GM19438 (cell line): ENCODE measurements at regions not wholly inside any gene's neighbourhood (a gene's known extent, or its start where the extent isn't known, plus 50 kb on each side); places are given as distances from the start of the nearest gene placed in this dataset.
"Not testable (repeated sequence)": the region's sequence is repeated elsewhere in the genome, so short reads cannot be mapped to it uniquely, and the experiment has no call there.

Experiments used
- ATAC-seq: cut with Tn5 transposase; IDR thresholded peaks from one replicate; pipeline ENCODE4 v1.9.1; 2021; ENCODE audit warnings: low read depth; ENCODE audit not compliant: unreplicated experiment

DNA sequence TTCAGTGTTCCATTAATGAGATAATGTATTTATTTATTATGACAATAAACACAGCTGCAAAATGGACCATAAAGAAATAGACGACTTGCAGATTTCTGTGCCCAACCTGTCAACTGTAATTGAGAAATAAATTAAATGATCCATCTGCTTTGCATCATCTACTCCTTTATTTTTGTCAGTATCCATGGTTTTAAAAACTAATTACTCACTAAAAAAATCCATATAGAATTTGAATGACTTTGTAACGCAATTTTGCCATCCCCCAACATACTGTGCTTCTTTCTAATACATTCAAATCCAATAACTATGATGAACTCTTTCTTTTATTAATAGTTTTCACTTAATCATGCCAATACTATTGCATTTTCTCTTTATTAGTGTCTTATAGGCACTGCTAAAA lies 388.5 kb upstream of the SORCS1 start:
- ATAC-seq = no peak

DNA sequence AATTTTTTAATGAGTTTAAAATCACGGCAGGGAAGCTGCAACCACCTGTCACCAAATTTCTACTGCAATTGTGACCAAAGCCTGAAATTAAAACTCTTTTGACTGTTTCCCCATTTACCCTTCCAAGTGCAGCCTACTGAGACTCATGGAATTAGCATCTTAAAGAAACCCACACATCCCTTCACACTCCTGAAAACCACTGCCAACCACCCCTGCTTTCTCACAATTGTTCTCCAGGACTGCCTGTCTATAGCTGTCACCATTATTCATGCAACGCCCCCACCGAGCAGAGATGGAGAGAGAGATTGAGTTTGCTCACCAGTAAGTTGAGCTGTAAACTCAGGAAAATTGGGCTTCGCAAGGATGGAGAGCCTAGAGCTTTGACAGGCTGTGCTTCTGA lies 383.8 kb upstream of the SORCS1 start:
- ATAC-seq = no peak

DNA sequence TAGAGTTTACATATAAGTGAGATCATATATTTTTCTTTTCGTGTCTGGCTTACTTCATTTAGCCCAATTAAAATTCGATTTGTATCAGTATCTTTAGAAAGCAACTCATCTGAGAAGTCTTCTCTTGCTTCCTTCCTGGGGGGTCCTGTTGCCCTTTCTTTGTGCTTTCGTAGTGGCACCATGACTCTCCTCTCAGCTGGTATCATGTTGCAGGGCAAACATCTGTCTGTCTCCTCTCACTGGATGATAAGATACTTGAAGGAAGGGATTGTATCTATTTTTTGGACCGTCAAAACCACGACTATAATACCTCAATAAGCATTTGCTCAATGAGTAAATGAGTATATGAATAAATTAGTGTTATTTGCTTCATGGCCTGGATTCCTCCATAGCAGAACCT lies 382.5 kb upstream of the SORCS1 start:
- no peak for ATAC-seq

DNA sequence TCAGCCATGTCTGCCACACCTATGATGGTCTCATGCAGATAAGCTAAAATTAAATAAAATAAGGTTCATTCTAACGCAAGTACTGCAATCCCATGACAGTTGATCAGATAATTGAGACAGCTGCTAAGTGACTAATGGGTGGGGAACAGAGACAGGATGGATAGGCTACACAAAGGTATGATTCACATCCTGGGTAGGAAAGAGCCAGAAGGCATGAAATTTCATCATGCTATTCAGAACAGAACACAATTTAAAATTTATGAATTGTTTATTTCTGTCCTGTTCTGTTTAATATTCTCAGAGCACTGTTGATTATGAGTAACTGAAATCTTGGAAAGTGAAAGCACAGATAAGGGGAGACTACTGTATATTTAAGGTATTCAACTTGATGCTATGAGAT lies 381.8 kb upstream of the SORCS1 start:
- ATAC-seq = no peak

DNA sequence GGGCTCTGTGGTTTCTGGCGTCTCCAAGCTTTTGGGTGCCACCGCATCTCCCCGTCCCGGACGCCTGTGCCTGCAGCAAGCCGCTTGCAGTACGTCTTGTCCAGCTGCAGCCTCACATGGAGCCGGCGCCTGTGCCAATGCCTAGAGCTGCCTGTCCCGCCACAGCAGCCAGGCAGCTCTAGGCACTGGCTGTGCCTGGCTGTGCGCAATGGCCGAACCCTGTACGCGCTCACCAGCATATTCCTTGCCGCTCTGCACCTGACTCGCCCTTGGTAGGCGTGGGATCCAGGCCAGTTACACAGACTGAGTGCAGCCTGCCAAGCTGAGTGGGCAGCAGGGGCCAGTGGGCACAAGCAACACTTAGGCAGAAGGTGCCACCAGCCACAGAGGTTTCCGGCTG lies 381.2 kb upstream of the SORCS1 start:
- no peak for ATAC-seq

DNA sequence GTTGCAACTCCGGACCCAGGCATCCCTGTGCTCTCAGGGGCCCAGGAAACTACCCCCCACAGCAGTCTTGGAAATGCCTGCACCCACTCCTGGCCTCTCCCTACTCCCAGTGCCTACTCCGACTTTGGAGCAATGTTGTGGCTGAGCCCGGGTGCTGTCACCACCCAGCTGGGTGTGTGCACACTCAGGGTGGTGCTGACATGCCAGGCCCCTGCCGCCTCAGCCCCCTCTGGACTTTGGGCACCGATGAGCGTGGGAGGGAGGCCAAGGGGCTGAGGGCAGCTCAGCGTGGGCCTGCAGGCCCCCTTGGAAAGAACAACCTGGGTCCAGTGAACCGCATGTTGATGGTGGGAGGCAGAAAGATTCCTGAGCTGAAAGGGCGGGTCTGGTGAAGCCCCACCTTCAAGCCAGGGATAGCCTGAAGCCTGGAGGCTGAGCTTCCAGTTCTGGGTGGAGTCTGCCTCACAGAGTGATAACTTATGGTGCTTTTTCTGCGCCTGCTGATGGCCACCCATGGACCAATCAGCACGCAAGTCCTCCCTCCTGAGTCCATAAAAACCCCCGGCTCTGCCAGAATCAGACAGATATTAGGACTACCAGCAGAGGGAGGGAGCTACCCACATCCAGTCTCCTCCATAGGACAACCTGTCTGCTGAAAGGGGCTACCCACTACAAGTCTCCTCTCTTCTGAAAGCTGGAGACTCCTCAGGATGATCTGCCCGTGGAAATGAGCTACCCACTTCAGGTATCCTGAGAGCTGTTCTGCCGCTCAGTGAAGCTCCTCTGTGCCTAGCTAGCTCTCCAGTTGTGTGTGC lies 380.4 kb upstream of the SORCS1 start:
- ATAC-seq = no peak

DNA sequence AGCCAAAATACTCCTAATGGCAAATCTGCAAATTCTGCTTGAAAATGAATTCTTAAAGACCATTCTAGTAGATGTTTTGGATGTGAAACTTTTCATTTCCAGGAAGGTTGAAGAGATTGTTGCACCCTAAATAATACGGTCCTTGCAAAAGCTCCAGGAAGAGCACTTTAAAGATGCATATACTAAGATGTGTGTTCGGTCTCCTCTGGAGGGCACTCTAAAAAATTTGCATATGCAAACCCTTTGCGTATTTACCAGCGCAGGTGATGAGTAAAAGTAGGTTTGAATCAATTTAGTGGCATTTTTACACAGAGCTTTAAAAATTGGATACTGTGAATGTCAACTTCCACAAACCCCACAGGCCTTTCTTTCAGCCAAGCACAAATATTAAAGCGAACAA lies 378.1 kb upstream of the SORCS1 start:
- no peak for ATAC-seq

DNA sequence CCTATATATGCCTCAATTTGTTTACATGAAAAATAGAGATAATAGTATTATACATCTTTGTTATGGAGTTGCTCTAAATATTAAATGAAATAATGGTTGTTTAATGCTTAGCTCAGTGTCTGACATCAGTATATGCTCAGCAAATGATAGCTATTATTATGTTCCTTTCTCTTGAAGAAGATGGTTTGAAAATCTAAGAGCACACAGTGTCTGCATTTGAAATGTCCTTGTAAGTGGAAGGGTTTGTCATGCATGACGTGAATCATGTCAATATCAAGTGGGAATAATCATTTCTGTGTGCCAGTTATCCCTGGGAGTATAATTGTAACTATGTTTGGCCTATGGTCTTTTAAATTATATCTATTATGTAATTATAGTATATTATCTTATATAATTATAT lies 377.5 kb upstream of the SORCS1 start:
- no peak for ATAC-seq

DNA sequence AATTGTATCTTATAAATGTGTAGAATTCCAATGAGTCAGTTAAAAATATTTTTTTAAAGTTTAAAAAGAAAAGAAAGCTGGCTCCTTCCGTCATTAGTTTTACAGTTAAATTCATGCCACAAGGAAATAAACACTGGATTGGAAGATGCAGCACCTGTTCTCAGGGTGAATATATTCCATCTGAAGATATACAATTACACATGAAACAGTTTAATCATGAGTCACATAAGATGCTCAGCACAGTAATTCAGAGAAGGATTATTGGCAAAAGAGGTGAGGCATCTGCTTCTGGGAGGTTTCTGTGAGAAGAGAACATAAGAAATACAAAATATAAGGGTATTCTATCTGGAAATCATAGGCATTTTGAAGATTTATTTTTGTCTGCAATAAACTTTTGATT lies 376.5 kb upstream of the SORCS1 start:
- no peak for ATAC-seq

DNA sequence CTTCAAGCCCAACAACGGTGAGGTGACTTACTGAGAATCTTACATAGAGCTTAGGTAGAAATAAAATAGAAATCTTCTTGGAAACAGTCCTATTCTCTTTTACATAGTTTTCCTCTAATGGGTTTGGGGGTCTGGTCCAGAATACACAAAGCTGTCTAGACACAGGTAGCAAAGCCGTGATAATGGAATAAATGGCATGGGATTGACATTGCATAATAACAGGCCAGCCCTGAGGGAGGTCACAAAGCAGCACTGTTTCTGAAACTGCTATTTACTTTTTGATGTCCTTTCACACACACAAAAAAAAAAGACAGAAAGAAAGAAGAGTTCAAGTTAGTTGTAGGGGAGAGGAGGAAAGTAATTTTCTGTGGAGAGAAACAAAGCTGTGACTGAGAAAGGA lies 364.8 kb upstream of the SORCS1 start:
- ATAC-seq = no peak

DNA sequence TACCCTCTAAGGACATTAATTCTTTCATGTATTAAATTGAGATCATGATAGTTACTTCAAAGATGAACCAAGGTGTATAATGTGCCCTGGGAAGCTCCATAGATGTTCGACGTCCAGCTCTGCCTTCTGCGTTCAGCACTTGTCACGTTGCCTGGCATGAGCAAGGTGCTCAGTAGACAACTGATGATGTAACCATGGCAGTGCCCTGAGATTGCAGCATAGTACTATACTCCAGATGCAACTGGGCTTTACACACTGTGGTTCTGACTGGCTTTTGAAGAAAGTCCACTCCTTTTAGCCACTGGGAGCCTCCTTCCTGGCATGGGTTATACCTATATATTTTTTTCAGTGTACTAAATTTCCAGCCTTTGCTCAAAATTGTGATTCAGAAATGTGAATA lies 355.8 kb upstream of the SORCS1 start:
- no peak for ATAC-seq

DNA sequence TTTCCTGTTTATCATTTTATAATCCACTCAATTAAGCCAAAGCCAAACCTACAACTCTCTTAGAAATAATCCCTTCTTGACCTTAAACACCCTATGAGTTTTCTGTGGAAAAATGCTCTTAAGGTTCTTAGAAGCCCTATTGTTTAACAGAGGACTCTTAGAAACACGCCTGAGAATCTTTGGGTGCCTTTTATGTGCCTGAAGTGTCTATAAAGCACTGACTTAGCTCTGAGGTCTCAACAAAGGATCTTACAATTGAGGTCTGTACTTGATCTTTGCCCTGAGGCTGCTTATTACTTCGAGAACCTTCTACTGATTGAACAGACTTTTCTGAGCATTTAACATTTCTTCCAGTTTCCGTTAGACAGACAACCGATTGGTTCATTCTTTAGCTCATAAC lies 353.3 kb upstream of the SORCS1 start:
- no peak for ATAC-seq

DNA sequence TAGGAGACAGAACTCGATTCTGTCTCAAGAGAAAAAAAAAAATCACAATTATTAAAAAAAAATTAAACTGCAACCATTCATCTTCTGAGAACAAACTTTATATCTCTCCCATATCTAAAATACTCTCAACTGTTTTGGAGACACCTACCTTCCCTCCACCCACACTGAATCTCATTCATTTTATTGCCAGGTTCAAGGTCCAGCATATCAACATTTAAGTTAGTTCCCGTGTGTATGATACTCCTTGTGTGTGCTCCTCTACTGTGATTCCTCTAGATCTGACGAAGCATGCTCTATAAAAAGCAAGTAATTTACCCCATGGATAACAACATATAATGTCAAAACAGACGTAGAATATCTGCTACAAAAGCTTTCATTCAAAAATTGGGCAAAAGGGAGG lies 351.8 kb upstream of the SORCS1 start:
- no peak for ATAC-seq

DNA sequence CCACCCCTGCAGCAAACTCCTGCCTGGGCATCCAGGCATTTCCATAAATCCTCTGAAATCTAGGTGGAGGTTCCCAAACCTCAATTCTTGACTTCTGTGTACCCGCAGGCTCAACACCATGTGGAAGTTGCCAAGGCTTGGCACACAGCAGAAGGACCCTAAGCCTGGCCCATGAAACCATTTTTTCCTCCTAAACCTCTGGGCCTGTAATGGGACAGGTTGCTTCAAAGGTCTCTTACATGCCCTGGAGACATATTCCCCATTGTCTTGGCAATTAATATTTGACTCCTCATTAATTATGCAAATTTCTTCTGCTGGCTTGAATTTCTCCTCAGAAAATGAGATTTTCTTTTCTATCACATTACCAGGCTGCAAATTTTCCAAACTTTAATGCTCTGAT lies 339.5 kb upstream of the SORCS1 start:
- not testable (repeated sequence) for ATAC-seq

DNA sequence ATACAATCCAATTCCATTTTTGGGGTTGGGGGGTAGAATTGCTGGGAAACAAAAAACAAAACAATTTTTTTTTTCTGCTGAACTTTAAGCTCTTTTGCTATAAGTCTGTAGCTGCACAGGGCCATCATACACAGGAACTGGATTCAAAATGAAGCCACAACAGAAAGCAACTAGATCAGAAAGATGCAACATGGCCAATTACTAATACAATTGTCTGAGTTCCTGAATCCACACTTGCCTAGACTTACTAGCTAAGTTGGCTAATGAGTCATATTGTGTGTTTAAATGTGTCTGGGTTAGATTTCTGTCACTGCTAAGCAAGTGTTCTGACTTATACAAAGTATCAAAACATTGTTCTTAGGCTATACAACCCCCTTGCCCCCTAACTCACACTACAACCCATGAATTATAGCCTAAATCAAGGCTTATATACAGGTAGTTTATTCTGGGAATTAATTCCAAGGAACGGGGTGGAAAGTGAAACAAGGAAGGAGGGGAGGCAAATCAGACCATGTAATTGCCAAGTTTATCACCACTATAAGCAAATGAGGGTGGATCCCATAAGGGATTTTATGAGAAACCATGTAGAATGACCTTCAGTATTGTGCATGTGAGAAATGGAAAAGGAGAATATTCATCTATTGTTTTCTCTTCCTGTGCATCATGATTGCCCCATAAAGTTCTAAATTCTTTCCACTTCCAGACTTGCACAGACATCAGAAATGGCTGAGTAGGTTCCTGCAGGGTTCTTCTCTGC lies 337.9 kb upstream of the SORCS1 start:
- no peak for ATAC-seq

DNA sequence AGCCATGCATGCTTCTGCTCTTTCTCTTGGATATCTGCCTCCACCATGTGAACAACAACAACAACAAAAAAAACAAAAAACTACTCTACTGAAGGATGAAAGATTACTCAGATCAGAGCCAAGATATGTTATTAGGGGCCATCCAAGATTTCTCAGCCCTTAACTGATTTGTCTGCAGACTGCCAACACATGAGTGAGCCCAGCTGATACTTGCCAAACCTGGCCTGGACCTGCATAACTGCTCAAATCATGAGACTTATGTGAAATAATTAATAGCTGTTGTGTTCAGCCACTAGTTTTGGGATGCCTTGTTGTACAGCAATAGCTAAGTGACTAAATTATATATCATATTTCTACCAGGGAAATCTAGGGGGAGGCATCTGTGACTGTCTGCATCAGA lies 334.5 kb upstream of the SORCS1 start:
- no peak for ATAC-seq

DNA sequence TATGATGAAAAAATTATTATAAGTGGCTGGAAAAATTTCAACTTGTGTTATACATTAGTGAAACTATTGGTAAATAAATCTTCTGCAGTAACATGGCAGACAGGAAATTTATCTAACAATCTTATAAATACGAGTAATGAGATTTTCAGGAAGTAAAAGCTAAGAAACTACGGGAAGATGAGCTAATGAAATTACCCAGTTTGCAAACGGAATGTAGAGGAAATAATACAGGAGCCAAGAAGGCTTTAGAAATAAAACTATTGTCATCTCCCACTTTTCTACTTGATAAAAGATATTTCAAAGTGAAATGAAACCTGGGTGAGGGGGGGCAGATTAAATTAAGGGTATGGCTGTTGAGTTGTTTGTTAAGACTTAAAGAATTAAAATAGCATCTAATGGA lies 332.5 kb upstream of the SORCS1 start:
- no peak for ATAC-seq

DNA sequence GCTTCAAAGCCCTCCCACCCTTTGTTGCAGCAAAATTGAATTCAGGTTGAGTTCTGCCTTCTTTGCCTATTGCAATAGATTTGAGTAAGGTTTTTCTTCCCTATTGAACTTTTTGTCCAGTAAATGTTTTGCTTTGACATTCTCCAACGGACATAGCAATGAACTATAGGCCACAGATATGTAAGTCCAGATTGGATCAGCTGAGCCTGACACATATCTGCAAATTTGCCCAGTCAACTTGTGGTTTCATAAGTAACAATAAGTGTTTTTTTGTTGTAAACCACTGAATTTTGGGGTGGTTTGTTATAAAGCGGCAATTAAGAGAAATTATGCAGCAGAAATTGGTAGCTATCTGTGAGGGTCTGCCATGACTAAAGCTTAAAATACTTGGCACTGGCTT lies 332.1 kb upstream of the SORCS1 start:
- no peak for ATAC-seq

DNA sequence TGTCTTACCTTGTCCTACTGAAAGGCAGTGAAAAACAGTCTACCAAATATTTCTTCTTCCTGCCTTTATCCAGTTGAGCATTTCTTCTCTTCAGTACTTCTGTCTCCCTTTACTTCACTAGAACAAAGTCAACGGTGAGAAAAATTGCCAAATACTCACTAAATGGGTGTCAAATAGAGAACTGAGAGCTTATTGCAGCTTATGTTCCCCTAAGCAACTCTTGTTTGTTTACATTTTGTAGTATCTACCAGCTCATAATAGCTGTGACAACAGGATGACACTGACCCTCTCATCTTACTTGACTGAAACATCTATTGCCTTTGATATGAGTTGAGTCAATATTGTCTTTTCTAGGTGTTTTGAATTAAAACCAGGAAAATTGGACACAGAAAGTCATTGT lies 327.9 kb upstream of the SORCS1 start:
- ATAC-seq = no peak

DNA sequence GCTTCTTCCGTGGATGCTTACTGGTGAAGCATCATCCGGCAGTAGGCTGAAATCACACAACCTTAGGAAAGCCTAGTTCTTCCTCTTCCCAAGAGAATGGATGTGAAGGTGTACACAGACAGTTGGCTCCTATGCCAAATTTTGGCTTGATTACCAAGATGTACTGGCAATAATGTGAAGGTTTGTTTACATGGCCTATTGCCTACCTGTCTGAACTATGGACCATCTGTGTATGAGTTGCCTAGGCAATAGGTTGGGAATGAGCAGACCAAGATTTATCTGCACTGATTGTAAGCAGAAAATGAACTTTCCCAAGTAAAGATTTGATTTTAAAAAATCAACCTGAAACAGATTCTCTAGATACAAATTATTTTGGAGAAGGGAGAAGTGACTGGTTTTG lies 325.9 kb upstream of the SORCS1 start:
- ATAC-seq = no peak

DNA sequence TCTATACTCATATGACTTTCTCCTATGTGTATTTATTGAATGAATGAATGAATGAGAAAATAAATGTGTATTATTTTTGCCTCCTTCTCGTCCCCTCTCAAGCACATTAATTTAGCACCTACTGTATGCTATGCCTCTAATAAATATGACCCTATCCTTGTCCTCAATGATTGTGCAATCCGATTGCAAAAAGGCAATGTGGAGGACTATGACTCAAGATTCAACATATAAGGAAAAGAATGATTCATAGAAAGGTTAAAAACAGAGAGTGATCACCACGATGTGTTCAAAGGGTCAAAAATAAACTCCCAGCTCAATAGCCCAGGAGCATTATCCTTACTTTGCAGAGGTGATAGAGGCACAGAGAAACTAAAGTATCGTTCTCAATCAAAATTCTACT lies 322.8 kb upstream of the SORCS1 start:
- no peak for ATAC-seq

DNA sequence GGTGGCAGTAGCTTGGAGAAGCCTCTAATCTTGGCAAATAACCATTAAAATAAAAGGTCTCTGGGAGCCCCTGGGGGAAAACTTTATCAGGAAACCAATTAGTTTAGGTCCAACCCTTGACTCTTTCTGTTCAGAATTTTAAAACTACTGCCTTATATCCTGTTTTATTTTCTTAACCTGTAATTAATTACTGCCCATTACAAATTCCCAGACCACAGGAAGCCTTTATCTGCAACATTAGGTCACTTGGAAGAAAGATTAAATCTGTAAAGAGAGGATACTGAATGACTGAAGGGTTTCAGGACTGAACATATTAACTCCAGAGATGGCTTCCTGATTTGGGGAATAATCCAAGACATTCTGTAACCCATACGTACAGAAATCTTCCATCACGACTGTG lies 320.5 kb upstream of the SORCS1 start:
- ATAC-seq = no peak
